HEK293 (cell line): ENCODE measurements at regions not wholly inside any gene's neighbourhood (a gene's known extent, or its start where the extent isn't known, plus 50 kb on each side); places are given as distances from the start of the nearest gene placed in this dataset.

Experiments
- CTCF ChIA-PET: fragments of 350-600 bp; formaldehyde crosslinking; extraction: SDS; loops from one replicate; lab custom pipeline; 2021; ENCODE audit warnings: antibody characterized with exemption; lab: Yijun Ruan, JAX
- POLR2A ChIA-PET: fragments of 300-600 bp; formaldehyde crosslinking; extraction: SDS; loops from one replicate; lab custom pipeline; 2020; ENCODE audit warnings: antibody characterized with exemption, inconsistent platforms; lab: Yijun Ruan, JAX
- H3K27ac ChIP-seq: fragments of 200-500 bp; sonication (Bioruptor generic); 2 replicates; pipeline ENCODE4 v1.5.1; 2014; ENCODE audit warnings: low read depth, low read length, control low read depth, inconsistent platforms; ENCODE audit errors: extremely low read depth
- H3K36me3 ChIP-seq, 2 experiments: fragments of 200-500 bp in 1 of 2; sonication (Bioruptor generic) in 1 of 2; 1 replicate in 1 of 2; 2 replicates in 1 of 2; pipeline ENCODE4 v1.5.1; 2014 to 2017; ENCODE audit warnings: inconsistent platforms in 2 of 2, low read length in 2 of 2; ENCODE audit not compliant: control insufficient read depth in 2 of 2, insufficient read depth in 1 of 2
- H3K4me1 ChIP-seq: fragments of 200-500 bp; sonication (Bioruptor generic); 2 replicates; pipeline ENCODE4 v1.5.1; 2014; ENCODE audit warnings: mild to moderate bottlenecking, low read length, inconsistent platforms; ENCODE audit not compliant: control insufficient read depth, insufficient read depth
- H3K4me3 ChIP-seq: 2 replicates; pipeline ENCODE4 v1.5.1; 2011; ENCODE audit warnings: low read depth, mild to moderate bottlenecking, control low read depth, low read length, moderate library complexity
- H3K9me3 ChIP-seq: fragments of 200-500 bp; sonication (Bioruptor generic); 2 replicates; pipeline ENCODE4 v1.5.1; 2014; ENCODE audit warnings: low read depth, low read length, inconsistent platforms; ENCODE audit not compliant: control insufficient read depth, insufficient read depth
- GLI2 ChIP-seq: fragments of 450-650 bp; formaldehyde crosslinking; IDR thresholded peaks from 2 replicates; pipeline ENCODE4; 2017; ENCODE audit warnings: missing biosample characterization, missing genetic modification characterization, low read depth, borderline replicate concordance
- KLF16 ChIP-seq: fragments of 450-650 bp; formaldehyde crosslinking; IDR thresholded peaks from 2 replicates; pipeline ENCODE4 v1.5.1; 2017; ENCODE audit warnings: missing biosample characterization, missing genetic modification characterization
- MEIS1 ChIP-seq: sonication (generic); formaldehyde crosslinking; IDR thresholded peaks from 2 replicates; pipeline ENCODE4 v1.8.1; 2022; ENCODE audit warnings: missing genetic modification reagents, mild to moderate bottlenecking, borderline replicate concordance
- MYNN ChIP-seq: fragments of 450-650 bp; formaldehyde crosslinking; IDR thresholded peaks from 2 replicates; pipeline ENCODE4 v1.5.1; 2016; ENCODE audit warnings: missing biosample characterization, missing genetic modification characterization, borderline replicate concordance
- PRDM1 ChIP-seq: fragments of 450-650 bp; formaldehyde crosslinking; IDR thresholded peaks from 2 replicates; pipeline ENCODE4; 2016; ENCODE audit warnings: missing biosample characterization, missing genetic modification characterization
- SCRT1 ChIP-seq: fragments of 450-650 bp; formaldehyde crosslinking; IDR thresholded peaks from 2 replicates; pipeline ENCODE4 v1.5.1; 2016; ENCODE audit warnings: missing biosample characterization, missing genetic modification characterization, borderline replicate concordance
- SP3 ChIP-seq: fragments of 450-650 bp; formaldehyde crosslinking; IDR thresholded peaks from 2 replicates; pipeline ENCODE4 v1.5.1; 2016; ENCODE audit warnings: missing biosample characterization, missing genetic modification characterization
- ZBTB48 ChIP-seq: fragments of 450-650 bp; formaldehyde crosslinking; IDR thresholded peaks from 2 replicates; pipeline ENCODE4 v1.5.1; 2016; ENCODE audit warnings: missing biosample characterization, missing genetic modification characterization
- ZIC2 ChIP-seq: fragments of 450-650 bp; formaldehyde crosslinking; IDR thresholded peaks from 2 replicates; pipeline ENCODE4 v1.5.1; 2016; ENCODE audit warnings: missing biosample characterization, missing genetic modification characterization
- ZNF10 ChIP-seq: fragments of 450-650 bp; formaldehyde crosslinking; IDR thresholded peaks from 2 replicates; pipeline ENCODE4 v1.5.1; 2017; ENCODE audit warnings: missing biosample characterization, missing genetic modification characterization
- ZNF140 ChIP-seq: fragments of 450-650 bp; formaldehyde crosslinking; IDR thresholded peaks from 2 replicates; pipeline ENCODE4 v1.5.1; 2016; ENCODE audit warnings: missing biosample characterization, missing genetic modification characterization
- ZNF174 ChIP-seq: fragments of 450-650 bp; formaldehyde crosslinking; IDR thresholded peaks from 2 replicates; pipeline ENCODE4 v1.5.0; 2017; ENCODE audit warnings: missing biosample characterization, mild to moderate bottlenecking, missing genetic modification characterization
- ZNF184 ChIP-seq: fragments of 450-650 bp; IDR thresholded peaks from 2 replicates; pipeline ENCODE4 v1.5.1; 2018; ENCODE audit warnings: missing biosample characterization, mild to moderate bottlenecking, missing genetic modification characterization
- ZNF221 ChIP-seq: fragments of 450-650 bp; formaldehyde crosslinking; IDR thresholded peaks from 2 replicates; pipeline ENCODE4 v1.5.1; 2017; ENCODE audit warnings: missing biosample characterization, missing genetic modification characterization, borderline replicate concordance
- ZNF549 ChIP-seq: fragments of 450-650 bp; IDR thresholded peaks from 2 replicates; pipeline ENCODE4 v1.5.1; 2018; ENCODE audit warnings: missing biosample characterization, missing genetic modification characterization, mild to moderate bottlenecking, inconsistent platforms, moderate library complexity
- ZNF555 ChIP-seq: fragments of 450-650 bp; formaldehyde crosslinking; conservative IDR thresholded peaks from 2 replicates; pipeline ENCODE4 v1.5.1; 2017; ENCODE audit warnings: missing biosample characterization, mild to moderate bottlenecking, missing genetic modification characterization, inconsistent platforms
- ZNF621 ChIP-seq: fragments of 450-650 bp; formaldehyde crosslinking; IDR thresholded peaks from 2 replicates; pipeline ENCODE4 v1.5.1; 2017; ENCODE audit warnings: missing biosample characterization, missing genetic modification characterization
- ZNF624 ChIP-seq: fragments of 450-650 bp; formaldehyde crosslinking; IDR thresholded peaks from 2 replicates; pipeline ENCODE4 v1.5.1; 2017; ENCODE audit warnings: missing biosample characterization, missing genetic modification characterization
- ZNF645 ChIP-seq: fragments of 450-650 bp; formaldehyde crosslinking; IDR thresholded peaks from 2 replicates; pipeline ENCODE4; 2016; ENCODE audit warnings: missing biosample characterization, missing genetic modification characterization
- ZNF660 ChIP-seq: fragments of 450-650 bp; IDR thresholded peaks from 2 replicates; pipeline ENCODE4 v1.5.1; 2018; ENCODE audit warnings: missing biosample characterization, mild to moderate bottlenecking, missing genetic modification characterization
- ZNF664 ChIP-seq: fragments of 450-650 bp; formaldehyde crosslinking; IDR thresholded peaks from 2 replicates; pipeline ENCODE4 v1.5.1; 2016; ENCODE audit warnings: missing biosample characterization, missing genetic modification characterization
- ZNF670 ChIP-seq: fragments of 450-650 bp; formaldehyde crosslinking; IDR thresholded peaks from 2 replicates; pipeline ENCODE4 v1.5.1; 2016; ENCODE audit warnings: missing biosample characterization, missing genetic modification characterization, low read depth
- ZSCAN30 ChIP-seq: fragments of 450-650 bp; IDR thresholded peaks from 2 replicates; pipeline ENCODE4 v1.5.1; 2018; ENCODE audit warnings: missing biosample characterization, mild to moderate bottlenecking, missing genetic modification characterization, moderate library complexity
- ZSCAN4 ChIP-seq: fragments of 450-650 bp; formaldehyde crosslinking; IDR thresholded peaks from 2 replicates; pipeline ENCODE4 v1.5.1; 2017; ENCODE audit warnings: missing biosample characterization, missing genetic modification characterization
- ZXDB ChIP-seq: fragments of 450-650 bp; formaldehyde crosslinking; IDR thresholded peaks from 2 replicates; pipeline ENCODE4 v1.5.1; 2016; ENCODE audit warnings: missing biosample characterization, missing genetic modification characterization
- TF ChIP-seq, protein P1 (sequence below): fragments of 450-650 bp; formaldehyde crosslinking; IDR thresholded peaks from 2 replicates; pipeline ENCODE4 v1.5.1; 2016; ENCODE audit warnings: missing biosample characterization, missing genetic modification characterization, borderline replicate concordance

DNA sequence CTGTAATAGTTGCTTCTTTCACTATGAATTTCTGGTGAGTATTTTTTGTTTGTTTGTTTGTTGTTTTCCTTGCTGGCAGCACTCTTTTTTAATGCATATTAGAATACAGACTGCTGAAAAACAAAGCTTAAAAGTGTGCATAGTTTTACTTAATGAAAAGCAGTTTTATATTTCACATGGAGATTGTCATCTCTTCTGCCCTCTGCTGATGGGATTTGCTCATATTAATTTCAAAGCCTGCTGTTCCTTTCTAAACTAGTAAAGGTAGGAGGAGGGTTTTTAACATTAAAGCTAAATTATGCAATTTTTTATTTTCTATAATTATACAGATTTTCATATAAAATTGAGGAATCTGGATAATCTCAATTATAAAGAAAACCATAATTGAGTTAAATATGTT lies 692.6 kb upstream of the SLITRK1 start (continued):
- TF ChIP-seq ZNF621 = no peak
- no peak for TF ChIP-seq ZNF664 (tag by site-specific recombination)
- no peak for TF ChIP-seq MYNN (tag by site-specific recombination)
- TF ChIP-seq ZNF670 = no peak
- no peak for TF ChIP-seq MEIS1 (CRISPR knock-in tag)
- TF ChIP-seq ZNF184 (tag by site-specific recombination) = no peak
- no peak for TF ChIP-seq ZNF624 (tag by site-specific recombination)
- no peak for TF ChIP-seq ZNF174

- ChIA-PET CTCF (no interaction called here), POLR2A (no interaction called here)
- H3K4me1 ChIP-seq = no peaks in the 10 kb centered on the region
- TF ChIP-seq PRDM1 (tag by site-specific recombination) (0 out of 2 replicates have a peak, but pooled peaks have one; percentile 31), GLI2 (tag by site-specific recombination) (no peak), SCRT1 (no peak)
- H3K27ac ChIP-seq = no peak overlapping the region
- H3K4me3 ChIP-seq = no peak overlapping the region
- no peaks in the 10 kb centered on the region for H3K36me3 ChIP-seq
- H3K9me3 ChIP-seq = no peaks in the 10 kb centered on the region
These were observed 689.0 kb upstream of the SLITRK1 start for GRCh38 chr13:84571264-84571663.

- POLR2A ChIA-PET = no interaction called here
- TF ChIP-seq ZNF140 (no peak), ZNF221 (tag by site-specific recombination) (no peak), ZSCAN30 (tag by site-specific recombination) (no peak), ZNF645 (tag by site-specific recombination) (no peak), ZNF10 (tag by site-specific recombination) (no peak), ZIC2 (tag by site-specific recombination) (no peak)
- Histone ChIP-seq H3K4me1 (no peaks in the 10 kb centered on the region), H3K4me3 (no peak overlapping the region), H3K36me3 (no peaks in the 10 kb centered on the region), H3K9me3 (no peaks in the 10 kb centered on the region), H3K27ac (no peak overlapping the region)
- CTCF ChIA-PET = no interaction called here
These were observed 688.6 kb upstream of the SLITRK1 start for GRCh38 chr13:84570831-84571230.

GRCh38 chr13:84569366-84569765 lies 687.1 kb upstream of the SLITRK1 start:
- CTCF ChIA-PET = no interaction called here
- H3K9me3 ChIP-seq = no peaks in the 10 kb centered on the region
- no peak overlapping the region for H3K27ac ChIP-seq
- POLR2A ChIA-PET = no interaction called here
- H3K36me3 ChIP-seq = no peaks in the 10 kb centered on the region
- H3K4me1 ChIP-seq = no peaks in the 10 kb centered on the region
- no peak overlapping the region for H3K4me3 ChIP-seq
- TF ChIP-seq ZNF549 (tag by site-specific recombination) (no peak), ZXDB (no peak), KLF16 (no peak), MEIS1 (CRISPR knock-in tag) (no peak), ZSCAN4 (tag by site-specific recombination) (no peak), ZNF660 (tag by site-specific recombination) (no peak), ZBTB48 (tag by site-specific recombination) (no peak), SP3 (no peak), ZNF555 (no peak)
- TF ChIP-seq, protein P1, sequence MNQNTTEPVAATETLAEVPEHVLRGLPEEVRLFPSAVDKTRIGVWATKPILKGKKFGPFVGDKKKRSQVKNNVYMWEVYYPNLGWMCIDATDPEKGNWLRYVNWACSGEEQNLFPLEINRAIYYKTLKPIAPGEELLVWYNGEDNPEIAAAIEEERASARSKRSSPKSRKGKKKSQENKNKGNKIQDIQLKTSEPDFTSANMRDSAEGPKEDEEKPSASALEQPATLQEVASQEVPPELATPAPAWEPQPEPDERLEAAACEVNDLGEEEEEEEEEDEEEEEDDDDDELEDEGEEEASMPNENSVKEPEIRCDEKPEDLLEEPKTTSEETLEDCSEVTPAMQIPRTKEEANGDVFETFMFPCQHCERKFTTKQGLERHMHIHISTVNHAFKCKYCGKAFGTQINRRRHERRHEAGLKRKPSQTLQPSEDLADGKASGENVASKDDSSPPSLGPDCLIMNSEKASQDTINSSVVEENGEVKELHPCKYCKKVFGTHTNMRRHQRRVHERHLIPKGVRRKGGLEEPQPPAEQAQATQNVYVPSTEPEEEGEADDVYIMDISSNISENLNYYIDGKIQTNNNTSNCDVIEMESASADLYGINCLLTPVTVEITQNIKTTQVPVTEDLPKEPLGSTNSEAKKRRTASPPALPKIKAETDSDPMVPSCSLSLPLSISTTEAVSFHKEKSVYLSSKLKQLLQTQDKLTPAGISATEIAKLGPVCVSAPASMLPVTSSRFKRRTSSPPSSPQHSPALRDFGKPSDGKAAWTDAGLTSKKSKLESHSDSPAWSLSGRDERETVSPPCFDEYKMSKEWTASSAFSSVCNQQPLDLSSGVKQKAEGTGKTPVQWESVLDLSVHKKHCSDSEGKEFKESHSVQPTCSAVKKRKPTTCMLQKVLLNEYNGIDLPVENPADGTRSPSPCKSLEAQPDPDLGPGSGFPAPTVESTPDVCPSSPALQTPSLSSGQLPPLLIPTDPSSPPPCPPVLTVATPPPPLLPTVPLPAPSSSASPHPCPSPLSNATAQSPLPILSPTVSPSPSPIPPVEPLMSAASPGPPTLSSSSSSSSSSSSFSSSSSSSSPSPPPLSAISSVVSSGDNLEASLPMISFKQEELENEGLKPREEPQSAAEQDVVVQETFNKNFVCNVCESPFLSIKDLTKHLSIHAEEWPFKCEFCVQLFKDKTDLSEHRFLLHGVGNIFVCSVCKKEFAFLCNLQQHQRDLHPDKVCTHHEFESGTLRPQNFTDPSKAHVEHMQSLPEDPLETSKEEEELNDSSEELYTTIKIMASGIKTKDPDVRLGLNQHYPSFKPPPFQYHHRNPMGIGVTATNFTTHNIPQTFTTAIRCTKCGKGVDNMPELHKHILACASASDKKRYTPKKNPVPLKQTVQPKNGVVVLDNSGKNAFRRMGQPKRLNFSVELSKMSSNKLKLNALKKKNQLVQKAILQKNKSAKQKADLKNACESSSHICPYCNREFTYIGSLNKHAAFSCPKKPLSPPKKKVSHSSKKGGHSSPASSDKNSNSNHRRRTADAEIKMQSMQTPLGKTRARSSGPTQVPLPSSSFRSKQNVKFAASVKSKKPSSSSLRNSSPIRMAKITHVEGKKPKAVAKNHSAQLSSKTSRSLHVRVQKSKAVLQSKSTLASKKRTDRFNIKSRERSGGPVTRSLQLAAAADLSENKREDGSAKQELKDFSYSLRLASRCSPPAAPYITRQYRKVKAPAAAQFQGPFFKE (tag by site-specific recombination) = no peak
